HepG2 (cell line): ENCODE measurements at regions not wholly inside any gene's neighbourhood (a gene's known extent, or its start where the extent isn't known, plus 50 kb on each side); places are given as distances from the start of the nearest gene placed in this dataset.

Experiments
- ATAC-seq: fragments of 200-7000 bp; cut with Tn5 transposase; 3 replicates; pipeline ENCODE4 v1.9.1; 2020; ENCODE audit warnings: mild to moderate bottlenecking, moderate library complexity
- BruUV-seq: library from RNA; stranded (reverse); fragments of 400-500 nt; replicated peaks from 2 replicates; lab custom pipeline; 2021; lab: Mats Ljungman, UMichigan
- CTCF ChIA-PET: fragments of 300-600 bp; formaldehyde crosslinking; extraction: SDS; loops from one replicate; lab custom pipeline; 2021; ENCODE audit warnings: low total read pairs, inconsistent platforms, low intra/inter-chr PET ratio; lab: Yijun Ruan, JAX
- POLR2A ChIA-PET: fragments of 350-600 bp; sonication (Branson Sonifier 250); formaldehyde crosslinking; loops from one replicate; lab custom pipeline; 2020; ENCODE audit warnings: antibody characterized with exemption, inconsistent platforms; lab: Yijun Ruan, JAX
- DNase-seq: peaks from one replicate; pipeline ENCODE4 v3.0.0-alpha.2; 2015; ENCODE audit warnings: low spot score
- FAIRE-seq: peaks from 3 replicates; lab custom pipeline; 2011; peaks lifted over from hg19 to GRCh38; lab: Jason Lieb, UNC
- H2AFZ ChIP-seq: one replicate; pipeline ENCODE4 v1.6.1; 2011; ENCODE audit warnings: low read length, inconsistent platforms
- H3K27ac ChIP-seq: fragments of 300-600 bp; 3 replicates; pipeline ENCODE4 v1.8.0; 2011; ENCODE audit warnings: mixed run types, mild to moderate bottlenecking, mixed read lengths, low read length, inconsistent platforms; ENCODE audit not compliant: insufficient read depth; ENCODE audit errors: extremely low read length
- H3K27me3 ChIP-seq, 2 experiments: fragments of 200-600 bp in 1 of 2; 2 replicates in 1 of 2; 3 replicates in 1 of 2; pipeline versions ENCODE4 v1.6.0 to v1.8.0; 2011; ENCODE audit warnings: low read length in 2 of 2, mild to moderate bottlenecking in 2 of 2, moderate library complexity in 2 of 2, inconsistent platforms in 1 of 2; ENCODE audit not compliant: insufficient read depth in 2 of 2, control insufficient read depth in 1 of 2
- H3K36me3 ChIP-seq, 2 experiments: fragments of 200-600 bp in 1 of 2; replicated peaks in 1 of 2; 2 replicates in 1 of 2; 3 replicates in 1 of 2; pipeline versions ENCODE4 v1.5.1 to v1.8.0; 2011; ENCODE audit warnings: low read length in 2 of 2, inconsistent platforms in 1 of 2; ENCODE audit not compliant: insufficient read depth in 2 of 2, control insufficient read depth in 1 of 2
- H3K4me1 ChIP-seq: 2 replicates; pipeline ENCODE4 v1.5.1; 2012; ENCODE audit warnings: low read length, inconsistent platforms; ENCODE audit not compliant: insufficient read depth
- H3K4me2 ChIP-seq: 2 replicates; pipeline ENCODE4 v1.6.0; 2011; ENCODE audit warnings: low read depth, low read length, inconsistent platforms
- H3K4me3 ChIP-seq, 3 experiments: fragments of 200-600 bp in 1 of 3; sonication (generic), shearing (Covaris generic) in 1 of 3; replicated peaks in 1 of 3; 2 replicates each; pipeline ENCODE4 v1.5.1; 2011 to 2016; ENCODE audit warnings: low read length in 3 of 3, inconsistent platforms in 2 of 3, low read depth in 2 of 3, mild to moderate bottlenecking in 2 of 3, control low read depth in 1 of 3, mixed read lengths in 1 of 3; ENCODE audit not compliant: insufficient read depth in 1 of 3
- H3K79me2 ChIP-seq: one replicate; pipeline ENCODE4 v1.6.1; 2011; ENCODE audit warnings: low read length, inconsistent platforms; ENCODE audit not compliant: insufficient read depth
- H3K9ac ChIP-seq: 2 replicates; pipeline ENCODE4 v1.6.0; 2011; ENCODE audit warnings: mild to moderate bottlenecking, low read depth, low read length, inconsistent platforms; ENCODE audit not compliant: insufficient read depth
- H3K9me3 ChIP-seq: 2 replicates; pipeline ENCODE4 v1.5.1; 2012; ENCODE audit warnings: mild to moderate bottlenecking, low read length
- H4K20me1 ChIP-seq: 2 replicates; pipeline ENCODE4 v1.6.0; 2011; ENCODE audit warnings: inconsistent platforms, mild to moderate bottlenecking, low read length, moderate library complexity; ENCODE audit not compliant: insufficient read depth
- CREB1 ChIP-seq, 2 experiments: fragments of 450-650 bp in 1 of 2; IDR thresholded peaks; 2 replicates each; pipeline ENCODE4 v1.6.1; 2016 to 2017; ENCODE audit warnings: control low read depth in 1 of 2, mild to moderate bottlenecking in 1 of 2, missing compliant biosample characterization in 1 of 2, missing genetic modification characterization in 1 of 2
- KDM5B ChIP-seq: sonication (generic); formaldehyde crosslinking; IDR thresholded peaks from 2 replicates; pipeline ENCODE4 v1.4.0; 2020; ENCODE audit warnings: missing genetic modification reagents, mild to moderate bottlenecking, borderline replicate concordance
- NR3C1 ChIP-seq: sonication (generic); formaldehyde crosslinking; IDR thresholded peaks from 2 replicates; pipeline ENCODE4 v1.4.0; 2020; ENCODE audit warnings: missing genetic modification reagents
- RBFOX2 ChIP-seq: fragments of 200-400 bp; formaldehyde crosslinking; IDR thresholded peaks from 2 replicates; pipeline ENCODE4 v1.6.1; 2017; ENCODE audit warnings: low read depth, mild to moderate bottlenecking, low read length
- SIN3A ChIP-seq: IDR thresholded peaks from 2 replicates; pipeline ENCODE4 v1.6.1; 2011; ENCODE audit warnings: low read depth, mild to moderate bottlenecking, control low read depth, low read length, borderline replicate concordance
- SMAD3 ChIP-seq: sonication (generic); formaldehyde crosslinking; IDR thresholded peaks from 2 replicates; pipeline ENCODE4 v1.4.0; 2020; ENCODE audit warnings: missing genetic modification reagents
- SRY ChIP-seq: sonication (generic); formaldehyde crosslinking; IDR thresholded peaks from 2 replicates; pipeline ENCODE4 v1.8.0; 2022; ENCODE audit warnings: mild to moderate bottlenecking, missing genetic modification reagents
- ZBTB25 ChIP-seq: IDR thresholded peaks from 2 replicates; pipeline ENCODE4 v1.6.1; 2018; ENCODE audit warnings: missing genetic modification reagents
- ZIK1 ChIP-seq: sonication (generic); formaldehyde crosslinking; IDR thresholded peaks from 2 replicates; pipeline ENCODE4 v1.5.0; 2020; ENCODE audit warnings: mild to moderate bottlenecking, low read depth, missing genetic modification reagents, borderline replicate concordance
- ZNF180 ChIP-seq: sonication (generic); formaldehyde crosslinking; IDR thresholded peaks from 2 replicates; pipeline ENCODE4 v1.4.0; 2020; ENCODE audit warnings: low read depth, missing genetic modification reagents, borderline replicate concordance
- ZNF263 ChIP-seq: sonication (generic); formaldehyde crosslinking; IDR thresholded peaks from 2 replicates; pipeline ENCODE4 v1.4.0; 2020; ENCODE audit warnings: missing genetic modification reagents
- ZNF362 ChIP-seq: sonication (generic); formaldehyde crosslinking; IDR thresholded peaks from 2 replicates; pipeline ENCODE4 v1.4.0; 2020; ENCODE audit warnings: missing genetic modification reagents, mild to moderate bottlenecking, borderline replicate concordance
- ZNF383 ChIP-seq: sonication (generic); formaldehyde crosslinking; IDR thresholded peaks from 2 replicates; pipeline ENCODE4 v1.4.0; 2020; ENCODE audit warnings: missing genetic modification reagents, mild to moderate bottlenecking, borderline replicate concordance
- ZNF407 ChIP-seq: sonication (generic); formaldehyde crosslinking; IDR thresholded peaks from one replicate; pipeline ENCODE4 v1.5.1; 2020; ENCODE audit warnings: mild to moderate bottlenecking, missing genetic modification reagents; ENCODE audit errors: not compliant biosample characterization
- WGBS: methylation state at CpG from one replicate; pipeline ENCODE4 v1.1.6; 2017; ENCODE audit warnings: low lambda C conversion rate; 5-methylcytosine and 5-hydroxymethylcytosine counted together
- in situ Hi-C: cut with HindIII; loops from 2 replicates; pipeline ENCODE4 v1.10.0; 2017; ENCODE audit warnings: low pct_unique_long_range_greater_than_20kb; ENCODE audit not compliant: extremely low pct_ligation_motif_present
- intact Hi-C: fragments of 100-400 bp; cut with micrococcal nuclease; formaldehyde crosslinking; loops from one replicate; pipeline ENCODE4 v1.10.0; 2022; ENCODE audit not compliant: unreplicated experiment

- TF ChIP-seq ZBTB25 (CRISPR knock-in tag) (no peak), SMAD3 (CRISPR knock-in tag) (no peak)
Observed at GRCh38 chr16:63690267-63690666, 1431.6 kb downstream of the CDH11 start (continued).

GRCh38 chr16:63689068-63689467, 1432.8 kb downstream of the CDH11 start:
- Histone ChIP-seq H3K4me2 (no peak overlapping the region), H3K27me3 (no peaks in the 10 kb centered on the region), H3K4me1 (no peaks in the 10 kb centered on the region), H3K79me2 (no peaks in the 10 kb centered on the region), H4K20me1 (no peaks in the 10 kb centered on the region), H3K36me3 (no peaks in the 10 kb centered on the region), H3K9me3 (peaks cover 20% of the 10 kb centered on the region), H3K4me3 (no peak overlapping the region), H2AFZ (no peak overlapping the region), H3K27ac (no peak overlapping the region), H3K9ac (no peak overlapping the region)
- DNase-seq (no peak), ATAC-seq (no peak), FAIRE-seq (no peak)
- intact Hi-C loops, result no loop called here
- CTCF ChIA-PET, result no interaction called here
- 2% methylated on average over 4 of the region's 4 CpGs for WGBS
- BruUV-seq, result no TSS peak
- in situ Hi-C loops, result no loop called here
- POLR2A ChIA-PET, result no interaction called here
- no peak for TF ChIP-seq ZNF180
- TF ChIP-seq ZNF362, result no peak
- TF ChIP-seq SIN3A, result no peak
- no peak for TF ChIP-seq KDM5B
- no peak for TF ChIP-seq ZNF263
- no peak for TF ChIP-seq CREB1 (IDR thresholded peaks at IDR 0.05)
- TF ChIP-seq CREB1 (CRISPR knock-in tag; IDR thresholded peaks at IDR 0.05), result no peak
- TF ChIP-seq SRY (CRISPR knock-in tag), result no peak
- no peak for TF ChIP-seq NR3C1
- no peak for TF ChIP-seq RBFOX2
- no peak for TF ChIP-seq ZIK1 (CRISPR knock-in tag)
- TF ChIP-seq ZNF407, result no peak
- TF ChIP-seq ZNF383 (CRISPR knock-in tag), result no peak
